Right atrium auricular region (tissue), 2 donors: ENCODE measurements at regions not wholly inside any gene's neighbourhood (a gene's known extent, or its start where the extent isn't known, plus 50 kb on each side); places are given as distances from the start of the nearest gene placed in this dataset.

ENCODE experiments used
- DNase-seq: peaks from one replicate; pipeline ENCODE4 v3.0.0-alpha.2; 2019; ENCODE audit warnings: low spot score
- H3K27ac ChIP-seq, 2 donors: fragments of 200-600 bp; sonication (generic); 1 replicate in 1 of 2; 2 replicates in 1 of 2; pipeline ENCODE4 v1.5.1; 2016 to 2019
- H3K27me3 ChIP-seq, 2 donors: fragments of 200-600 bp; sonication (generic); one replicate each; pipeline versions ENCODE4 v1.5.1 to v1.6.0; 2017 to 2019
- H3K36me3 ChIP-seq: fragments of 200-600 bp; sonication (generic); one replicate; pipeline ENCODE4 v1.5.1; 2016
- H3K4me1 ChIP-seq, 2 donors: fragments of 200-600 bp; sonication (generic); one replicate each; pipeline versions ENCODE4 v1.5.1 to v1.6.0; 2017 to 2019
- H3K4me3 ChIP-seq, 2 donors: fragments of 200-600 bp; sonication (generic); 1 replicate in 1 of 2; 2 replicates in 1 of 2; pipeline ENCODE4 v1.5.1; 2017 to 2019; ENCODE audit warnings: mild to moderate bottlenecking in 1 of 2, moderate library complexity in 1 of 2
- H3K9me3 ChIP-seq, 2 donors: fragments of 200-600 bp; sonication (generic); one replicate each; pipeline ENCODE4 v1.5.1; 2019
- CTCF ChIP-seq, 2 donors: fragments of 200-600 bp; sonication (generic); IDR thresholded peaks; one replicate each; pipeline ENCODE4 v1.5.1; 2019; ENCODE audit warnings: antibody characterized with exemption in 2 of 2

- H3K27ac ChIP-seq, result no peak overlapping the region
- no peaks in the 10 kb centered on the region for H3K36me3 ChIP-seq
- peaks cover 0 to 18% of the 10 kb centered on the region in 2 donors for H3K9me3 ChIP-seq
- TF ChIP-seq CTCF (IDR thresholded peaks at IDR 0.05), result no peak
- no peaks in the 10 kb centered on the region for H3K4me1 ChIP-seq
- no peak overlapping the region for H3K4me3 ChIP-seq
- peak; percentile 36 for DNase-seq
- no peaks in the 10 kb centered on the region for H3K27me3 ChIP-seq
Observed at GRCh38 chr7:156222151-156222550, 409.9 kb upstream of the SHH start.

- Histone ChIP-seq H3K27me3 (no peaks in the 10 kb centered on the region), H3K4me1 (no peaks in the 10 kb centered on the region), H3K36me3 (no peaks in the 10 kb centered on the region), H3K4me3 (no peak overlapping the region), H3K27ac (no peak overlapping the region), H3K9me3 (peaks cover 0 to 16% of the 10 kb centered on the region in 2 donors)
- TF ChIP-seq CTCF (IDR thresholded peaks at IDR 0.05), result no peak
- peak; percentile 46 for DNase-seq
Observed at GRCh38 chr7:156220701-156221100, 408.4 kb upstream of the SHH start.

- DNase-seq, result peak; percentile 23
- peaks cover 0 to 10% of the 10 kb centered on the region in 2 donors for H3K9me3 ChIP-seq
Observed at GRCh38 chr7:156220078-156220605, 407.9 kb upstream of the SHH start.

GRCh38 chr7:156219307-156220077 lies 407.2 kb upstream of the SHH start:
- peaks cover 0 to 4% of the 10 kb centered on the region in 2 donors for H3K9me3 ChIP-seq
- H3K27ac ChIP-seq, result no peak overlapping the region
- H3K36me3 ChIP-seq, result no peaks in the 10 kb centered on the region
- no peak for TF ChIP-seq CTCF (IDR thresholded peaks at IDR 0.05)
- no peak overlapping the region for H3K4me3 ChIP-seq
- no peaks in the 10 kb centered on the region for H3K4me1 ChIP-seq
- H3K27me3 ChIP-seq, result no peaks in the 10 kb centered on the region
- peak; percentile 46 for DNase-seq

More at GRCh38 chr7:156220078-156220605, 407.9 kb upstream of the SHH start:
- no peak for TF ChIP-seq CTCF (IDR thresholded peaks at IDR 0.05)
- no peaks in the 10 kb centered on the region for H3K36me3 ChIP-seq
- no peaks in the 10 kb centered on the region for H3K4me1 ChIP-seq
- H3K4me3 ChIP-seq, result no peak overlapping the region
- H3K27ac ChIP-seq, result no peak overlapping the region
- no peaks in the 10 kb centered on the region for H3K27me3 ChIP-seq

GRCh38 chr7:156218544-156219306 lies 406.5 kb upstream of the SHH start:
- no peak overlapping the region for H3K4me3 ChIP-seq
- no peak for TF ChIP-seq CTCF (IDR thresholded peaks at IDR 0.05)
- no peak overlapping the region for H3K27ac ChIP-seq
- no peaks in the 10 kb centered on the region for H3K9me3 ChIP-seq
- no peaks in the 10 kb centered on the region for H3K27me3 ChIP-seq
- DNase-seq, result peak; percentile 11
- H3K36me3 ChIP-seq, result no peaks in the 10 kb centered on the region
- H3K4me1 ChIP-seq, result no peaks in the 10 kb centered on the region
